ENCODE measurements at regions not wholly inside any gene's neighbourhood (a gene's known extent, or its start where the extent isn't known, plus 50 kb on each side); places are given as distances from the start of the nearest gene placed in this dataset.

- Histone ChIP-seq H3K4me1 (peaks cover 41 to 63% (median 47%) of the 10 kb centered on the region in 10 experiments), H3K27me3 (0 out of 22 replicates have a peak, but pooled peaks cover 0 to 4% (median 0%) of the 10 kb centered on the region in 11 experiments), H3K27ac (no peak overlapping the region), H3K9ac (no peak overlapping the region), H3K4me2 (peak overlapping the region in 3 of 11 experiments; percentile 1 to 11 (median 2); a peak in 3 of 22 replicates), H4K20me1 (peaks cover 0 to 7% (median 0%) of the 10 kb centered on the region in 11 experiments; a peak in 1 of 22 replicates), H3K4me3 (no peak overlapping the region), H3K36me3 (no peaks in the 10 kb centered on the region), H3K9me3 (replicated peaks in 1 of 11) (no peaks in the 10 kb centered on the region)
- no peak for TF ChIP-seq Cebpa-rat (IDR thresholded peaks at IDR 0.05)
Measured at GRCh38 chr13:44015118-44015517, 135.4 kb downstream of the LACC1 start.

DNA sequence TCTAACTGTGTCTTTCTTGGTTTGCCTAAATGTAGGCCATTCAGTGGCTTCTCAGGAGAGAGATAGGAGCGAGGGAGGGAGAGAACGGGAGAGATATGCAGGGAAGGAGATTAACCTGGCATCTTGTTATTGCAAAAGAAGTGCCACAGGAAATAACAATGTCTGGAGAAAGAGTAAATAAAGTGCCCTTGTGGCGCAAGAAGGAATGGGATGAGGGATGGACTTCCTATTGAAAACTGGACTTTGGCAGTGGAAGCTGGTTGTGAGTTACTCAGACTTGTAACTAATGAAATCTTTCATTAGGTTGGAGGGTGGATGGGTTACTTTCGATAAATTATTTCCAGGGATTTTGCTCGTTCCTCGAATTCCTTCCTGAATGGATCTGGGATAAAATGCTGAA is 136.1 kb downstream of the LACC1 start:
- Histone ChIP-seq H3K4me3 (no peak overlapping the region), H4K20me1 (peaks cover 0 to 7% (median 0%) of the 10 kb centered on the region in 11 experiments; a peak in 1 of 22 replicates), H3K4me2 (peak overlapping the region in 2 of 11 experiments; percentile 1 to 7; a peak in 3 of 22 replicates), H3K36me3 (no peaks in the 10 kb centered on the region), H3K9ac (no peak overlapping the region), H3K9me3 (replicated peaks in 1 of 11) (no peaks in the 10 kb centered on the region), H3K27ac (no peak overlapping the region), H3K27me3 (0 out of 22 replicates have a peak, but pooled peaks cover 0 to 4% (median 0%) of the 10 kb centered on the region in 11 experiments), H3K4me1 (peaks cover 41 to 63% (median 47%) of the 10 kb centered on the region in 10 experiments)
- TF ChIP-seq Cebpa-rat (IDR thresholded peaks at IDR 0.05), result no peak

DNA sequence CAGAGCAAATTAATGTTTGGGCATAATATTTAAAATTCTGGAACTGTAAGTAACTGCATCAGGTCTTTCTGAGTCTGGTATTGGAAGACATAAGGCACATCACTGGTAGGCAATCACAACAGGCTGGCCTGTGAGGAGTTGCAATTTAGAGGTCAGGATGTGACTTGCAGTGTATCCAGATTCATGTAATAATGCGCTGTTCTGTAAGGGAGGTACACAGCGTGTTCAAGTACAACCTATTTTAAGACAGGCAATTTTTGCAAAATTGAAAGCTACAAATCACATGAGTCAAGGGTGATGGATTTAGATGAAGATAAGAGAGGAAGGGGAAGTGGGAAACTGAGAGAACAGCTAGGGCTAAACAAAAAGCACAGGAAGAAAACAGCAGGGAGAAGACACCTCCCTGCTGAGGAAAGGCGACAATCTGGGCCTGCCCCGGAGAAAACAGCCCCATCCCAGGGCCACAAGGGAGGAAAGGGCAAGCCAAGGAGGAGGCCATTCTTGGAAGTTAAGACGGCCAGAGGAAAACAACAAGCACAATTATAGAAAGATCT is 138.1 kb downstream of the LACC1 start:
- peak overlapping the region in 5 of 10 experiments; percentile 1 to 43 (median 24); a peak in 4 of 20 replicates for H3K4me3 ChIP-seq
- peak overlapping the region in 9 of 11 experiments; percentile 56 to 74 (median 59); a peak in 18 of 22 replicates for H3K27ac ChIP-seq
- H3K9me3 ChIP-seq (replicated peaks in 1 of 11), result no peaks in the 10 kb centered on the region
- H3K4me2 ChIP-seq, result peak overlapping the region; percentile 67 to 89 (median 77)
- H3K9ac ChIP-seq, result peak overlapping the region in 9 of 11 experiments; percentile 22 to 61 (median 50); a peak in 14 of 22 replicates
- H4K20me1 ChIP-seq, result peaks cover 0 to 7% (median 0%) of the 10 kb centered on the region in 11 experiments; a peak in 1 of 22 replicates
- no peak for TF ChIP-seq Cebpa-rat (IDR thresholded peaks at IDR 0.05)
- H3K4me1 ChIP-seq, result peaks cover 41 to 61% (median 44%) of the 10 kb centered on the region in 10 experiments
- H3K27me3 ChIP-seq, result 0 out of 22 replicates have a peak, but pooled peaks cover 0 to 4% (median 0%) of the 10 kb centered on the region in 11 experiments
- no peaks in the 10 kb centered on the region for H3K36me3 ChIP-seq

DNA sequence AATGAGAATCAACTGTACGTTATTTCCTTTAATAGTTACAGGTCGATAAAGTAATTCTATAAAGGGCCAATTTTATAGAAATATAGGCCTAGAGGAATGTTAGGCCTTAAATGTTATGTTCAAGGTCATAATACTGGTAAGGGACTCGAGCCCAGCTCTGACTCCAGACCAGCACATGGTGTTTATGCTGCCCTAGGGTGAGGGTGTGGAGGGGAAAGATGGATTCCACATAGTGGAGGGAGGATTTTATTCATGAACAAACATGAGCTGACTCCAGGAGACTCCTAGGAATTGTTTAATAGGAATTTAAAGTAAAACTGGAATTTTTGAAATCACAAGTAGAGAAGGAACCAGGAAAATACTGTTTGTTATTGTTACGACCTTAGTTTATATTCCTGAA is 139.9 kb downstream of the LACC1 start:
- H3K9ac ChIP-seq, result no peak overlapping the region
- H3K9me3 ChIP-seq (replicated peaks in 1 of 11), result no peaks in the 10 kb centered on the region
- no peak for TF ChIP-seq Cebpa-rat (IDR thresholded peaks at IDR 0.05)
- peaks cover 24 to 42% (median 30%) of the 10 kb centered on the region in 10 experiments for H3K4me1 ChIP-seq
- no peak overlapping the region for H3K4me3 ChIP-seq
- H3K27me3 ChIP-seq, result no peaks in the 10 kb centered on the region
- H3K4me2 ChIP-seq, result no peak overlapping the region
- H4K20me1 ChIP-seq, result peaks cover 0 to 7% (median 0%) of the 10 kb centered on the region in 11 experiments; a peak in 1 of 22 replicates
- H3K27ac ChIP-seq, result no peak overlapping the region
- no peaks in the 10 kb centered on the region for H3K36me3 ChIP-seq

GRCh38 chr13:44021422-44021821 is 141.7 kb downstream of the LACC1 start:
- Histone ChIP-seq H3K9ac (no peak overlapping the region), H3K4me3 (no peak overlapping the region), H3K36me3 (no peaks in the 10 kb centered on the region), H4K20me1 (peaks cover 0 to 7% (median 0%) of the 10 kb centered on the region in 11 experiments; a peak in 1 of 22 replicates), H3K27ac (no peak overlapping the region), H3K4me2 (no peak overlapping the region), H3K27me3 (no peaks in the 10 kb centered on the region), H3K4me1 (peaks cover 23 to 30% (median 26%) of the 10 kb centered on the region in 10 experiments), H3K9me3 (replicated peaks in 1 of 11) (no peaks in the 10 kb centered on the region)
- no peak for TF ChIP-seq Cebpa-rat (IDR thresholded peaks at IDR 0.05)

DNA sequence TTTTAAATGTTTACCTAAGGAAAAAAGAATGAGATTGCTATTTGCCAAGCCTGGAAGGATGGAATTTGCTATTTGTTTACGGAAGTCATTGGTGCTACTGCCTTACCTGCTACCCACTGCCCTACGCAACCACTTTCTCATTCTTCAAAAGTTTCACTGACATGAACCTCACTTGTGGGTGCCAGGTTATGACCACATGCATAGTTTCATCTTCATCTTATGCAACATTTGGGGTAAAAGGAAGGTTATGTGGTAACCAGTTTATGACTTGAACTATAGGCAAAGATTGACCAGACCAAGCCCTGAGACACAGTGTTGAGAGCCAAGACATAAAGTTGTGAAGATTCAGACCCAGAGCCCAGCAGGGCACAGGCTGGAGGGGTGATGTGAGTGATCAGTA is 142.5 kb downstream of the LACC1 start:
- H3K4me2 ChIP-seq, result no peak overlapping the region
- H3K27ac ChIP-seq, result no peak overlapping the region
- H4K20me1 ChIP-seq, result peaks cover 0 to 7% (median 0%) of the 10 kb centered on the region in 11 experiments; a peak in 1 of 22 replicates
- H3K27me3 ChIP-seq, result no peaks in the 10 kb centered on the region
- H3K36me3 ChIP-seq, result no peaks in the 10 kb centered on the region
- no peaks in the 10 kb centered on the region for H3K9me3 ChIP-seq (replicated peaks in 1 of 11)
- peaks cover 19 to 22% (median 20%) of the 10 kb centered on the region in 10 experiments for H3K4me1 ChIP-seq
- H3K9ac ChIP-seq, result no peak overlapping the region
- no peak for TF ChIP-seq Cebpa-rat (IDR thresholded peaks at IDR 0.05)
- H3K4me3 ChIP-seq, result no peak overlapping the region

GRCh38 chr13:44024167-44024845 is 144.6 kb downstream of the LACC1 start:
- H3K9ac ChIP-seq, result no peak overlapping the region
- no peaks in the 10 kb centered on the region for H3K27me3 ChIP-seq
- peaks cover 0 to under 1% (median 0%) of the 10 kb centered on the region in 10 experiments; a peak in 1 of 20 replicates for H3K4me1 ChIP-seq
- H4K20me1 ChIP-seq, result no peaks in the 10 kb centered on the region
- no peak overlapping the region for H3K4me2 ChIP-seq
- no peaks in the 10 kb centered on the region for H3K36me3 ChIP-seq
- no peak for TF ChIP-seq Cebpa-rat (IDR thresholded peaks at IDR 0.05)
- H3K9me3 ChIP-seq (replicated peaks in 1 of 11), result no peaks in the 10 kb centered on the region
- H3K27ac ChIP-seq, result no peak overlapping the region
- no peak overlapping the region for H3K4me3 ChIP-seq

DNA sequence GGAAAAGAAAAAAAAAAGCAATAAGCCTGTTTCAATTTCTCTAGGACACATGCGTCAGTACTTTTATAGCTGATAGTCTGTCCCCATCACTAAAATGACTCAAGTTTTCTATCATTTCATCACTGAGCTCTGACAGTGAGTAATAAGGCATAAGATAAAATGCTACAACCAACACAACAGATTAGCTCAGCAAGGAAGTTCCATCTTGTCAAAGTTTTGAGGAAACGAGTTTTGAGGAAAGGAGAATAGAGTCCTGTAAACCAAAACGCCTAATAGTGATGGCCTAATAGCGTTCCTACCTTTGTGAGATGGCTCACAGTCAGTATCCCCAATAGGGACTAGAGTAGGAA is 145.1 kb downstream of the LACC1 start:
- Histone ChIP-seq H3K4me2 (no peak overlapping the region), H3K27ac (no peak overlapping the region), H3K4me3 (no peak overlapping the region), H3K27me3 (no peaks in the 10 kb centered on the region), H4K20me1 (no peaks in the 10 kb centered on the region), H3K9me3 (replicated peaks in 1 of 11) (no peaks in the 10 kb centered on the region), H3K36me3 (no peaks in the 10 kb centered on the region), H3K9ac (no peak overlapping the region), H3K4me1 (no peaks in the 10 kb centered on the region)
- no peak for TF ChIP-seq Cebpa-rat (IDR thresholded peaks at IDR 0.05)

GRCh38 chr13:44026194-44026593 is 146.5 kb downstream of the LACC1 start:
- Histone ChIP-seq H3K27me3 (no peaks in the 10 kb centered on the region), H4K20me1 (no peaks in the 10 kb centered on the region), H3K4me2 (no peak overlapping the region), H3K27ac (no peak overlapping the region), H3K36me3 (no peaks in the 10 kb centered on the region), H3K9me3 (replicated peaks in 1 of 11) (no peaks in the 10 kb centered on the region), H3K9ac (no peak overlapping the region), H3K4me1 (no peaks in the 10 kb centered on the region), H3K4me3 (no peak overlapping the region)
- TF ChIP-seq Cebpa-rat (IDR thresholded peaks at IDR 0.05), result no peak
